GM12892 (cell line): ENCODE measurements at regions not wholly inside any gene's neighbourhood (a gene's known extent, or its start where the extent isn't known, plus 50 kb on each side); places are given as distances from the start of the nearest gene placed in this dataset.

Source experiments
- POLR2A ChIP-seq: IDR thresholded peaks from 2 replicates; pipeline ENCODE4 v1.6.1; 2011; ENCODE audit warnings: low read depth, low read length, control low read depth
- POLR2AphosphoS5 ChIP-seq: IDR thresholded peaks from 2 replicates; pipeline ENCODE4 v1.6.1; 2011; ENCODE audit warnings: low read depth, low read length, control low read depth
- TAF1 ChIP-seq: IDR thresholded peaks from 2 replicates; pipeline ENCODE4 v1.6.1; 2011; ENCODE audit warnings: low read depth, mild to moderate bottlenecking, control low read depth, low read length, borderline replicate concordance

DNA sequence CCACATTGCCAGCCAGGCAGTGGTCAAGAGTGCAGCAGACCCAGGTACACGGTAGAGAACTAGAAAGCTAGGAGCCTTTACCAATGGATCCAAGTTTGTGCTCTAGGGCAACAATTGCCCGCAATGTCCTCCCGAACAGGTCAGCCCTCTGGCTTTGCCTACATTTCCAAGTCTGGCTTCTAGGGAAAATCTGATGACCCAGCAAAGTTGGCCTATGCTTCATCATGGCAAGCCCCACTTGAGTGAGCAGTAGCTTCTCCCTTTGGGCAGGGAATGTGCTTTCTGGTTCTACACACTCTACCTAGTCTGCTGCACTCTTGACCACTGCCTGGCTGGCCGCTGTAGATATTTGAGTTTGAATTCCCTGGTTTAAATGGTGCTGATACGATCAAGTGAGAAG lies 361.6 kb upstream of the NR2F2 start:
- TF ChIP-seq POLR2A (no peak), POLR2AphosphoS5 (no peak), TAF1 (no peak)
